Daoy (cell line): ENCODE measurements at regions not wholly inside any gene's neighbourhood (a gene's known extent, or its start where the extent isn't known, plus 50 kb on each side); places are given as distances from the start of the nearest gene placed in this dataset.
"Not testable (repeated sequence)": the region's sequence is repeated elsewhere in the genome, so short reads cannot be mapped to it uniquely, and the experiment has no call there.

Experiments
- DNase-seq: peaks from one replicate; pipeline ENCODE4 v3.0.0-alpha.2; 2015; ENCODE audit warnings: low read depth

DNA sequence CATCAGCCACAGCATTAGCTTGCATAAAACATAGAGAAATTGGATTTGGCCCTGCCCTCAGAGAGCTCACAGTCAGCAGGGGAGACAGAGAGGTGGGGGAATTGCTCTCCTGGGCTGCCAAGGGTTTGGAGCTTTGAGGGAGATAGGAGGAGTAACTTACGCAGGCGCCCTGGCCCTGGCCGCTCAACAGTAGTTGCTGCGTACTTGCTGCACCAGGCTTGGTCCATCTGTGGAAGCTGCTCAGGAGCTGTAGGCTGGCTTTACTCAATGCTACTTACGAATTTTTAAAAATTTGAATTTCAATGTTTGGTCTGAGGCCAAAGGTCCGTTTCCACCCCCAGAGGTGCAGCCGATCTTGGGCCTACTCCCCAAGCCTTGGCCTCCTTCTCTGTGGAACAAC, 83.3 kb downstream of the CPZ start:
- no peak for DNase-seq

GRCh38 chr4:8675383-8675782, 82.8 kb downstream of the CPZ start:
- DNase-seq = peak; percentile 59

- no peak for DNase-seq
These were observed 81.8 kb downstream of the CPZ start for GRCh38 chr4:8674311-8674885.

DNA sequence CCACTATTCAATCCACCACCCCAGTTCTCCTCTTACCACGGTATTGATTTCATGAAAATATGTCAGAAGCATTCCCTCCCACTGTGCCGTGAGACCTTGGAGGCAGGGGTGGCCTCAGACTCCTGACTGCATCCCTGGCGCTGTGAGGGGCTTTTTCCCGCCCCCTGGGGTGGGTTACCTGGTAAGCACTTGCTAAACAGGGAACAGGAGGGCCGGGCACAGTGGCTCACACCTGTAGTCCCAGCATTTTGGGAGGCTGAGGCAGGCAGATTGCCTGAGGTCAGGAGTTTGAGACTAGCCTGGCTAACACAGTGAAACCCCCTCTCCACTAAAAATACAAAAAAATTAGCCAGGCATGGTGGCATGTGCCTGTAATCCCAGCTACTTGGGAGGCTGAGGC, 80.5 kb downstream of the CPZ start:
- DNase-seq = not testable (repeated sequence)

GRCh38 chr4:8672486-8672885, 79.9 kb downstream of the CPZ start:
- DNase-seq = no peak

DNA sequence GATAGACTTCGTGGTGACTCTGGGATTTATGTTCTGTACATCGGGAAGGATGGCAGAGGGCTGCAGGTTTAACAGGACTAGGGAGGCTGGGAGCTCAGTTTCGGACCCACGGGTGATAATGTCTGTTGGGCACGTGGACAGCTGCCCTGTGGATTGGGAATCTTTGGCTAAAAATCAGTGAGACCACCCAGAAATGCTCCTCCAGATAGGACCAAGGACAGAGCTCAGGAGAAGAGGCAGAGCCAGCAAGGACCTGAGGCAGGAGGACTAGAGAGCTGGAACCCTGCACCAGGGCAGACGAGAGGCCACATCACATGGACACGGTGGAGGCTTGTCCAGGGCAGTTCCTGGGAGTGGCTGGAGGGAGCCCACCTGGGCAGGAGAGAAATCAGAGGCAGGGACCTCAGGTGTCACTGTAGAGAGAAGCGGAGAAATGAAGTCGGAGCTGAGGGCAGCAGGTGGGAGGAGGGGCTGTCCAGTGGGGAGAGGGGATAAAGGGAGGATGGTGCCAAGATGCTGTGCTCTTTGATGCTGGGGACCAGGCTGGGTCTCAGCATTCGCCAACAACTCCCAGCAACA, 79.2 kb downstream of the CPZ start:
- no peak for DNase-seq
